ENCODE measurements at regions not wholly inside any gene's neighbourhood (a gene's known extent, or its start where the extent isn't known, plus 50 kb on each side); places are given as distances from the start of the nearest gene placed in this dataset.
"Not testable (repeated sequence)": the region's sequence is repeated elsewhere in the genome, so short reads cannot be mapped to it uniquely, and the experiment has no call there.

DNA sequence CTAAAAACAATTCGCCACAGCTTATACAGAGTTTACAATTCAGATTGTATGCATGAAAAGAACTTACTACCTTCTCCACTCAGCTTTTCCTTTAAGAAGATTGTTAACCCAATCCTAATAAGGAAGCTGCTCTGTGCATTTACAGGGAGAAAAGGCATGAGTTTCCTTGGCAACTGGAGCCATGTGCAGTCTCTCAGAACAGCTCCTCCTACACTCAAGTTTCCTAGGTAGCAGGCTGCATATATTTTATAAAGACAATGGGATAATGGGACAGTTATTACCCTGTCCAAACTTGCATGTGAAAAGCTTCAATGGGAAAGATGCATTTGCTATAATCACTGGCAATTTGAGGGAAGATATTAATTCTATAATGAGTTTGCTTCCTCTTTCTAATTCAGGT is 125.5 kb upstream of the TRPC4 start:
- ATAC-seq, result no peak
- no peak for DNase-seq

DNA sequence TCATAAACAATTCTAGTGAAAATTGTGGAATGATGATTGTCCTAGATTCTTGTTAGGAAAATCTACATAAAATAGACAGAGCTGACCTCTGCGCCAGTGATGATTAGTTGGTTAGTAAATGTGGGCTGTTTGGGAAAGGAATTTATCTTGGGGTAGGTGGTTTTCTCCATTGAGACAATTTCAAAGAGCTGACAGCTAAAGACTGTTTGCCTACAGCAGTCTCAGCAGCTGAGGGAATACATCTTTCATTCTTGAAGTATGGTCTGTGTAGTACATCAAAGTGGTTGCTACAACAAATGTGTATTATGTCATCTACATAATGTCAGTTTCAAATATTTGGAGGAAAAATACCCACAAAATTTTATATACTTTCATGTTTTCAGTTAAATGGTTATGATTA is 117.2 kb upstream of the TRPC4 start:
- ATAC-seq, result no peak
- DNase-seq, result no peak

DNA sequence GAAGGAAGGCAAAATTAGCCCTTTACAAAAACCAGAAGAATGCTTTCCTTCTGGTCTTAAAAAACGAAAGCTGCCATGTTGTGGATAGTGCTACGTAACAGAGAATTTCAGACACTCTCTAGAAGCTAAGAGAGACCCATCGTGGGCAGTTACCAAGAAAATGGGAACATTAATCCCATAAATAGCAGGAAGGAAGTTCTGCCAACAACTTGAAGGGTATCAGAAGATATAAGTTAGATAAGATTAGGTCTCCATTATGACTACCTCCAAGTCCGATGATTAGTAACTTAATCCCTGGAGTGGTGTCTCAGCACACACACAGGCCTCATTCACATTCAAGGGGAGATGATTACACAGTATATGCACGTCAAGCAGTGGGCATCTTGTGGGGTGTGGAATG is 115.7 kb upstream of the TRPC4 start:
- no peak for ATAC-seq
- DNase-seq, result no peak

DNA sequence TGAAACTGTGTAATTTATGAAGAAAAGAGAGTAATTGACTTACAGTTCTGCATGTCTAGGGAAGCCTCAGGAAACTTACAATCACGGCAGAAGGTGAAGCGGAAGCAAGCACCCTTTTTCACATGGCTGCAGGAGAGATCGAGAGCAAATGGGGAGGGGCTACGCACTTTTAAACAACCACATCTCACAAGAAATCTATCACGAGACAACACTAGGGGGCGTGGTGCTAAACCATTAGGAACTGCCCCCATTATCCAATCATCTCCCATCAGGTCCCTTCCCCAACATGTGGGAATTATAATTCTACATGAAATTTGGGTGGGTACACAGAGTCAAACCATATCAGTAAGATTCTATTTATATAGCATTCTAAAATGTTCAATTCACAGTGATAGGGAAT is 114.8 kb upstream of the TRPC4 start:
- DNase-seq (no peak), ATAC-seq (no peak)

DNA sequence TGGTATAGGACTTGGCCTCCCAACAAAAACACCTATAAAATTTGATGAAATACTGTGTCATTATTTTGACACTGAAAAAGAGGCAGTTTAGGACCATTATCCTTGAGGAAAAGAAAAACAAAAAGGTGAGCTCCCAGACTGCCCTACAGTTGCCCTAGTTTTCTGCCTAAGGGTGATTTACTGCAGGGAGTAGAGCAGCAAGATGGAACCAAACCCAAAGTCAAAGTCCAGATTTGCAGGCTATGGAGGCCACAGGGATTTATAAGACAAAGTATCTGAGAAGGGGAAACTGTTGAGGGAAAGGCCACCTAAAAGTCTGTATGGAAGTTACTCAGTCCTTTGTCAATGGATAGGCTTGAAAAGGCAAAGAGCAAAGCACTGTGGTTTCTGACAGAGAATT is 112.4 kb upstream of the TRPC4 start:
- no peak for ATAC-seq

DNA sequence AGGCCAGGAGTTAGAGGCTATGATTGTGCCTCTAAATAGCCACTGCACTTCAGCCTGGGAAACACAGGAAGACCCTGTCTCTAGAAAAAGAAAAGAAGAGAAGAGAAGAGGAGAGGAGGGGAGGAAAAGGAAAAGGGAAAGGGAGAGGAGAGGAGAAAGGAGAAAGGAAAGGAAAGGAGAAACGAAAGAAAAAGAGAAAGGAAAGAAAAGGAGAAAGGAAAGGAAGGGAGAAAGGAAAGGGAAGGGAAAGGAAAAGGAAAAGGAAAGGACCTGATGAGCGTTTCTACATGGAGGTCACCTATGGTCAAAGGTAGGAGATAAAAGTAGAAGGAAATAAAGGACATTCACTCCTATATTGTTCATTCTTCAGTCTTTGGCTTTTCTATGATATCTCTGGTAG is 109.1 kb upstream of the TRPC4 start:
- ATAC-seq, result no peak
- DNase-seq, result no peak

More for the DNA sequence above, 112.4 kb upstream of the TRPC4 start:
- DNase-seq, result no peak

DNA sequence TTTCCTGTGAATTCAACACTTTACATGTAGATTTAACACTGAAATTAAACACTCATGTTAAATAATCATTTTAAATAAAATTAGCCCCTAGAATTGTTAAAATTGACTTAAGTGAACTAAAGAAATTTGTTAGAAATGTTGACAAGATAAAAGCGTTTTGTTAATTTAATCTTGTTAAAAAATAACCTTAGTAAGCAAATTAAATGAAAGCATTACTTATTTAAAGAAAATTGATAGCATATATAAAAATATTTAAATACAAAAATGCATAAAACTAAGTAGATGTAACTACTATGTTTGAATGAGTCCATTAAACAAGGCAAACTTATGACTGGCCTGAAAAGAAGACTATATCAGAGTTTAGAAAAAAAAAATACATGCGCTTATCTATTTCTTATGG is 99.0 kb upstream of the TRPC4 start:
- DNase-seq, result no peak
- no peak for ATAC-seq

DNA sequence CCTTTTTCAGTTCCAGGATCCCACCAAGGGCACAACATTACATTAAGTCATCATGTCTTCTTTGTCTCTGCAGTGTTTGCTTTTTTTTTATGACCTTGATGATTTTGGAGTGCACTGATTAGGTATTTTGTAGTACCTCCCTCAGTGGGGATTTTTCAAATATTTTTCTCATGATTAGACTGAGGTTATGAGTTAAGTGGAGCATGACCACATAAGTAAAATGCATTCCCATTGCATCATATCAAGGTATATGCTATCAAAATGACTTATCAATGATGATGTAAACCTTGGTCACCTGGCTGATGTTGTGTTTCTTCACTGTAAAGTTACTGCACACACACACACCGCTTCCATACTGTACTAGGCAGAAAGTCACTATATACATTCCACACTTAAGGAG is 96.7 kb upstream of the TRPC4 start:
- no peak for ATAC-seq
- no peak for DNase-seq

DNA sequence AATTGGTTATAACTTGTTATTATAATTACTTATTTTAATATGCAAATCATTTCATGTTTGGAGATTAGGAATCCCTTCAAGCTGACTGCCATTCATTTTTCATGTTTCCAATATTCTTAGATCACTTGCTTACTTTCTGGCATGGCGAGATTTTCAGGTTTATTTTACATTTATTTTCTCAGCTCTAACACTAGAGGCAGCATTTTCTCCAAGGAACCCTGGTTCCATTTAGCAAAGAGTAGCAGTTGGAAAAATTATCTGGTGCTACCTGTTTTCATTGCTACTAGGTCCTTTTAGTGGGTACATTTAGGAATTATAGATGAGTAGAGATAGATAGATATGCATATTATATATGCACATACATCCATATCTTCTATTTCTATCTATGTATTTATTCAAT is 90.9 kb upstream of the TRPC4 start:
- ATAC-seq, result no peak
- DNase-seq, result no peak

DNA sequence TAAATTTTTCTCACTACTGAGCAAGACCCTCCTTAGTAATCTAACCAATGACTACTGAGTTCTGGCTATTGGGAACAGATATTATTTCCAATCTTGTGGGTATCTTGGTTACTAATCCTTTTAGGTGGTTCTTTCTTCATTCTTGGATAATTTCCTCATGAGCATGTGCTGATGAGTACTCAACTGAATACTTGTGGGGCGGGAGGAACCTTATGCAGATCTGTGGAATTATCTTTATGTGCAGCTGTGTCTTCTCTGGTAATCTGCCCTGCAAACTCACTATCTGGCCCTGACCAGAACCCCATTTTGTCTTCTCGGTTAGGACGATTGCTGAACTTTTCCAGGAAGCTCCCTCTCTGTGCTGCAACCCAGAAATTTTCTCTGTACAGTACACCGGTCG is 89.7 kb upstream of the TRPC4 start:
- DNase-seq (no peak), ATAC-seq (no peak)

DNA sequence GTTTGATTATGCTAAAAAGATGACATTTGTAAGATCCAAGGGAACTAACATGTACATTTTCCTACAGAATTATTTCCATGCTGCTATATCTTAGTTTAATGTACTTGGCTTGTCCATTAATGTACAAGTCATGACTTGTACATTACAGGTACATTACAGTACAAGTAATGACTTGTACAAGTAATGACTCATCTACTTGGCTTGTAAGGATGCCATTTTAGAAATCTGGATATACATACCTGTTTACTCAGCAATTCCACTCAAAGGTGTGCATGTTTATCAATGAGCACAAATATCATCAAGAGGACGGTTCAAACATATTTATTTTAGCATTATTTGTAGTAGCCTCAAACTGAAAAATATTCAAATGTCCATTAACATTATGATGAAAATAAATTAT is 87.0 kb upstream of the TRPC4 start:
- DNase-seq (no peak), ATAC-seq (no peak)

DNA sequence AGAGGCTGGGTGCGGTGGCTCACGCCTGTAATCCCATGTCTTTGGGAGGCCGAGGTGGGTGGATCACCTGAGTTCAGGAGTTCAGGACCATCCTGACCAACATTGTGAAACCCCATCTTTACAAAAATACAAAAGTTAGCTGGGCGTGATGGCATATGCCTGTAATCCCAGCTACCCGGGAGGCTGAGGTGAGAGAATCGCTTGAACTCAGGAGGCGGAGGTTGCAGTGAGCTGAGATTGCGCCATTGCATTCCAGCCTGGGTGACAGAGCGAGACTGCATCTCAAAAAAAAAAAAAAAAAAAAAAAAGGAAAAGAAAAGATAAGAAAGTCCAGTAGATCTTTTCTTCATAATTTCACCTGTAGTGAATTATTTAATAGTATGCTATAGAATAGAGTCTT is 85.0 kb upstream of the TRPC4 start:
- not testable (repeated sequence) for DNase-seq, ATAC-seq

DNA sequence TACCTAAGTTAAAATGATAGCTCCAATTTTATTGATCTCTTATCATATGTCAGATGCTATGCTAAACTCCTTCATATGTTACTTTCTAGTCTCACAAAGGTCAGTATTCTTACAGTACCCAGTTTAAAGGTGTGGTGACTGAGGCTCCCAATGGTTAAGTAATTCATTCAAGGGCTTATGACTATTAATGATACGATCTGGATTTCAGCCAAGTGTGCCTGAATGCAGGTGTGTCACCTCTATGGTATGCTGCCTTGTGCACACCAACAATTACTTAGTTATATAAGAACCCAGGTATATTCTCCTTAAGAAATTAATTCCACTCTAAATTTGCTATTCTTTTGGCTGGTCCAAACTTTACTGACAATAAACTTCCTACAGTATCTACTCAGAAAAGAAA is 84.6 kb upstream of the TRPC4 start:
- DNase-seq (no peak), ATAC-seq (no peak)

DNA sequence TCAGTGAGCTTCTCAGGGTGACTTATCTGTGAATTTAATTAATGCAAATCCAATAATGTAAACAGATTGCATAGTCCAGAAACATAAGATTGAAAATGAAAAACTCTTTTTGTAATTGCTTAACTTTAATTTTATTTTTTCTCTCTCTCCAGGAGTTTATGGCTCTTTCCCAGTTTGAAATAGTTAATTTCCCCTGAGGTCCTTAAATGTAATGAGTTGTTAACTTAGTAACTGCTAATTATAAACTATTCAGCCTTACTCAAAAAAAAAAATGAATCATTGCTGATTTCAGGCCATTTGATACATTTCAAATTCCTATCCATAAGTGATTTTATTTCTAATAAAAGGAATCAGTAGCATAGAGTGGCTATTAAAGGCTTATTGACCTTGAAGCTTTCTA is 84.1 kb upstream of the TRPC4 start:
- ATAC-seq (no peak), DNase-seq (no peak)

DNA sequence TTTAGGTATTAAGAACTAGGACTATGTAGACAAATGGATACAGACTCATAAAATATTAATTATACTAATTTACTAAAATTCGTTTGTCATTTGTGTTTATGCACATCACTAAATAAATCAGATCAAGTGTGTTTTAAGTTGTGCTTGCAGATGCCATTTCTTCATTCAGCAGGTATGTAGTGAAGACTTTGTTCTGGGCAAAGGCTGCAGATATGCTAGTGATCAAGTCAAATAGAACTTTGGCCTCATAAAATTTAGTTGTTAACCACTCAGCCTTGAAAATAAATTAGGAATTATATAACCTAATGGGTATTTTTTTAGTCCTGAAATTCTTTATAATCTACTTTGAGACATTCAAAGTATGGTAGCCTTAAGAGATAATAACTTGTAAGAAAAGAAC is 80.4 kb upstream of the TRPC4 start:
- ATAC-seq, result no peak
- DNase-seq, result no peak

DNA sequence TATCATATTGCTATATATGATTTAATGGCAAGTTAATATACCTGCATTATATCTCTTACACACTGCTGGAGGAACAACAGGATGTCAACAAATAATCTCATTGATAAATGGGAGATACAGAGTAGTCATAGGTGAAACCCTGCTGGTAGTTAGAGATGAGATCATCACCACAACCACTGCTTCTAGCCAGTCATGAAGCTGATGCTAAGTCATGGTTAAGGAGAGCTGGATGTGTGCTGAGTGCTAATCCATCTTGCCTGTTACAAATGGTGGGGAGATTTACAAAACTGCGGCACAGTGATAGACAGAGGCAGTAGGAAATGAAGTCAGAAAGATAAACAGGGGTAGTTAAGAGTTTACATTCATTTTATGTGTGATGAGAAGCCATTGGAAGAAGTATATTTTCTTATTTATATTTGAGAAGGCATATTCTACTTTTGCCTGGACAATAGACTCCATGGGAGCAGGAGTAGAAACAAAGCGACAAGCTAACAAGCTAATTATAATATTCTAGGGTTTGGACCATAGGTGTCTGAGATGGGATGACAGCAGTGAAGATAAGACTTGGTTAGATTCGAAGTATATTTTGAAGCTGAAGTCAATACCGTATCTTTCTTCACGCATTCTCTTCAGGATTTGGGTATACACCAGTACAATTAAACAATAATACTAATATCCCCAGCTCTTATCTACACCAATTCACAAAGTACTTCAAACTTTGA is 78.0 kb upstream of the TRPC4 start:
- ATAC-seq (no peak), DNase-seq (no peak)

DNA sequence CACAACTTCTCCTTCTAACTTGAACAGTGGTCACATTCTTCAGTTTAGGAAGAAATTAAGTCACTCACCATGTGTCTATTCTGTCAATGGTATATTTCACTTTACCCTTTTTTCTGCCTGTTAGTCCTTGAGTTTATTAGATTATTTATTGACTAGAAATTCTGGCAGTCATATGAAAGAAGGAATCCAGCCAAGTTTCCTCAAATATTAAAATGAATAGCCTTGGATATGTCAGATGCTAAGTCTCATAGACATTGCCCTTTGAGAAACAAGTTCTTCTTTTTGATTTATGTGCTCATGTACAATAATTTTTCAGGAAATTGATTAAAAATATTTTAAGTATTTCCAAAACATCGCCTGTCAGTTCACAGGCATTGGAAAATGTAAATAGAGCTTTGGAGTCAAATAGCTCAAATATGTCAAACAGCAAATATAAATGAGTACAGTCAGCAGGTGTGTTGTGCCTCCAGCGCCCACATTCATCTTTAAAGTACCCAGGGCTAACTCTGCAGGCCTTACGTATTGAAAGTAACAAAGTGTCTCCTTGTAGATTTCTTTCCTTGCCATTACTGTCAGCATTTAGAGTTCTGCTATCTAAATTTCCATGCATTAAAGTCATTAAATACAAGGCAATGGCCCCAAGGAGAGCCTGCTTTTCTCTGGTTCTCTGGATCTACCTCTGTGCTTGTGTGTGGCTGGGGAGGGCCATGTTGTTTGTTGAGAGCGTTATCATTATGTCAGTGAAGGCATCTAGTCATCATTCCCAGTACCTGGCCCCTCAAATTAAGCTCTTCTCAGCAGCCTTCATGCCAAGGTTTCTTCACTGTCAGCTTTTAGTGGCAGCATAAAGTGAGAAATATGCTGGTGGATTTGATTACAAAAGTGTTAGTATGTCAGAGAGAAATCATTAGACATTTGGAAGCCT is 76.3 kb upstream of the TRPC4 start:
- no peak for DNase-seq
- no peak for ATAC-seq

DNA sequence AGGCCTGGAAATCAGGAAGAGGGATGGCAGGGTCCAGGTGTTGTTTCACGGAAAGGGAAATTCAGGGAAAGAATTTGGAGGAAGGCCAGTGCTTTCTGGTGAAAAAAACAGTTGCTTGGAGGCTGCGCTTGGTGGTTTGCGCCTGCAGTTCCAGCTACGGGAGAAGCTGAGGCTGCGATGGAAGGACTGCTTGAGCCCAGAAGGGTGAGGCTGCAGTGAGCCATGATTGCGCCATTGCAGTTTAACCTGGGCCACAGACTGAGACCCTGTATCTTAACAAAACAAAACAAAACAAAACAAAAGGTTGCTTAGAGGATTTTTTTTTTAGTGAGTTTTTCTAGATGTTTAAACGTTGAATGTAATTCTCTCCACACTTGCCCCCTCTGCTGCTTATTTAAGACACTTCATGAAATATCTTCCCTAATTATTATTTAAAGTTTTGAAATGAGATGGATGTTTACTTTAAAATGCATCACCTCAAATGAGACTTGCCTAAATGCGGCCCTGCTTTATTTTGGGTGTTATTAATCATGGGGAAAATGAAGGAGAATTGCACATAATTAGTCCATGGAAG is 75.4 kb upstream of the TRPC4 start:
- ATAC-seq (no peak), DNase-seq (no peak)

DNA sequence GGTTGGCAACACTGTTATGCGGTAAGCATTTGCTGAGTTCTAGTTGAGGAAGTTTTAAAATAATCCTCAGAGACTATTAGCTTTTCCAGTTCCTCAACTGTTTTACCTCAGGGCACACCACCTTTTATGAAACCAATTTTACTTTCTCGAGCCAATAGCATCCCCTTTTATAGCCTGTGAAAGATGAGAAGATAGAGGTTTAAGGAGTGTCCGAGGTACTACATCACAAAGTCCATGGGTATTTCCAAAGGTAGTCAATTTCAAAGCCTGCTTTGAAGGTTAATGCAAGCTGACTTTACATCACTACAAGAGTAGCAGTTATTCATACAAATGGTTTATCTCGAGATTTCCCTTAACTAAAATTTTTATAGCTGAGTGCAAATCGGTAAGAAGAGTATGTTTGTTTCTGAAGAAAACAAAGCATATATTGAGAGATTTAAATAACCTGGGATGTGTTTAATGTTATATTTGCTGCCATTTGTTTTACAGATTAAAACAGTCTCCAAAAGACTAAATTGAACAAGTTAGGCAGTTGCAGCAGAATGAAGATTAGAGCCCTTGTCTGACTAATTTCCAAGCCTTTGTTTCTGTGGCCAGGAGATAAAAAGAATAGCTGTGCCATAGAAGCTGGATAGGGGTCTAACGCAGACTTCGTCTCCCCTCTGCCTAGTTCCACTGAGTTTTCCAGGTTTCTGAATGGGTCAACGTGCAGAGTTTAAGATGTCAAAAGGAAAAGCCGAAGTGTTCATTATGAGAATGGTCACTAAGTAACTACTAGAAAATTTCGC is 74.7 kb upstream of the TRPC4 start:
- DNase-seq (no peak), ATAC-seq (no peak)

DNA sequence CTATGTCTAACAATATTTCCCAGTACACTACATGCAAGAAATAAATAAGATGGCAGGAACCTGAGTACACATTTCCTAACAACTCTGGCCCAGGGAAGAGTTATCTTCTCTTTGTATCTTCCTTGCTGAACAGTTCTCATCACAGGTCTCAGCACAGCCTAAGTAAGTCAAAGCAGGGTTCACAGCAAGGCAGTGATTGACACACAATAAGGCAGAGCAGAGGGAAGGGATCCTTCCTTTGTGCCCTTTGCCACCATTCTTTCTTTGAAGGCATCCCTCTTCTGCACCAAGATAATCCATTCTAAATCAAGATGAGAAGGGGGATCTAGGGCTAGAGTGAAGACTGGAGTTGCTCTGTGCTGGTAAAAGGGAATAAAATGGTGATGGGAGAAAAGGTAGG is 73.4 kb upstream of the TRPC4 start:
- no peak for ATAC-seq
- DNase-seq, result no peak

DNA sequence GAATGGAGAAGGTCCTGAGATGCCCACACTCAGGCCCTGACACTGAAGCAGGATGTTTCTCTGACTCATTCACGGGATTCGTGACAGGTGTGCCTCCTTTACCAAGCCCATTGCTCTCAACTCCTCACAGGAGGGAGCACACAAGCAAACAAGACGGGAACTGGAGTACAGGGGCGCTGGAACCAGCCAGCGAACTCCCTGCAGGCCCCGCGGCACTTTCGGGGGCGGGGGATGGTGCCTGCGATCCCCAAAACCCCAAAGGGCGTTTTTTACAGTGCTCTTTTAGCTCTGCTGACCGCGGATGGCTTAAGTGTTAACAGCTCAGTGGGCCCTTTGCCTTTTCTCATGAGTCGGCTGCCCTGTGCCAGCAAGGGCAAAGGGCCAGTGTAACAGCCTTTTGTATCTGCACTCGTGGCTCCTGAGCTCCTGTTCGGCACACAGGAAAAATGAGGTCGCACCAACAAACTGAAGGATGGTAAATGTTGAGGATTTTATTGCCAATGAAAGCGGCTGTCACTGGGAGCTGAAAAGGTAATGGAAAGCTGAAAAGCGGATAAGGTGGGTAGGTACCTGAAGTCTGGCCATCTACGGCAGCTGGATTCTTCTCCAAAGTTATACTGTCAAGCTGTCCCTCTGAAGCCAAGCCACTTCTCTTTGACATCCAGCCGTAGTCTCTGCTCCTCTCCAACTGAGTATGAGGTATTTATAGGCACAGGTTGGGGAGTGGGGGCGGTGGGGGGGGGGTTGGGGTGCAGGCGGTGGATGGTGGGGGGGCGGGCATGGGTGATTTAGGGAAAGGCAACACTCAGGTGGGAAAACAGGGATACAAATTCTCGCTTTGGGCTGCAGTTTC is 65.0 kb upstream of the TRPC4 start:
- no peak for DNase-seq
- ATAC-seq, result no peak

DNA sequence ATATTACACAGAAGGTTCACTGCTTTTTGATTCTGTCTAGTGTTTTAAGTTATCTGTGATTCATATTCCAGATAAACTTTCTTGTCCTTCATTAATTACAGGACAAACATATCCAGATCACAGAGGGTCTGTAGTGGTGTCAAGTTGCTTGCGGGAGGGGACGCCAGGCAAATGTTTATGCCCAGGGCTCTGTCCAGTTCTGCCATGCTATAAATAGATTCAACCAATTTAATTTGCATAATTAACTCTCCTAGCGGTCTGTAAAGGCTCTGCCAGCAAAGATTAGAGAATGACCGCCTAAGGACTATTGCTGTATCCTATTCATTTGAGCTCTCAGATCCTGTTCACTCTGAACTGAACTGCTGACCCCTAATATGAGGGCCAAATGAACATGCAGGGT is 59.7 kb upstream of the TRPC4 start:
- ATAC-seq (no peak), DNase-seq (no peak)
